Islet precursor cell (in vitro differentiated cells): ENCODE measurements at regions not wholly inside any gene's neighbourhood (a gene's known extent, or its start where the extent isn't known, plus 50 kb on each side); places are given as distances from the start of the nearest gene placed in this dataset.
A peak's percentile ranks its signal among the peaks of the same experiment; 100 is the strongest.

Experiments
- DNase-seq: peaks from one replicate; pipeline ENCODE4 v3.0.0-alpha.2; 2018

DNA sequence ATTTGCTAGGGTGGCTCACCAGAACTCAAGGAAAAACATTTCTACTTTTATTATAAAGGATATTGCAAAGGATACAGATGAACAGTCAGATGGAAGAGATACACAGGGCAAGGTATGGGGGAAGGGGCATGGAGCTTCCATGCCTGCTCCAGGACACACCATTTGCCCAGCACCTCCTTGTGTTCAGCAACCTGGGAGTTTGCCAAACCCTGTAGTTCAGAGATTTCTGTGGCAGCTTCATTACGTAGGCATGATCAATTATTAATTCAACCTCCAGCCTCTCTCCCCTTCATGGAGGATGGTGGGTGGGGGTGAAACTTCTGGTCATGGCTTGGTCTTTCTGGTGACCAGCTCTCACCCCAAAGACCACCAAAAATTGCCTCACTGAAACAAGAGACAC is 353.9 kb upstream of the THBS1 start:
- DNase-seq = no peak

GRCh38 chr15:39228889-39229288 is 352.0 kb upstream of the THBS1 start:
- DNase-seq = no peak

DNA sequence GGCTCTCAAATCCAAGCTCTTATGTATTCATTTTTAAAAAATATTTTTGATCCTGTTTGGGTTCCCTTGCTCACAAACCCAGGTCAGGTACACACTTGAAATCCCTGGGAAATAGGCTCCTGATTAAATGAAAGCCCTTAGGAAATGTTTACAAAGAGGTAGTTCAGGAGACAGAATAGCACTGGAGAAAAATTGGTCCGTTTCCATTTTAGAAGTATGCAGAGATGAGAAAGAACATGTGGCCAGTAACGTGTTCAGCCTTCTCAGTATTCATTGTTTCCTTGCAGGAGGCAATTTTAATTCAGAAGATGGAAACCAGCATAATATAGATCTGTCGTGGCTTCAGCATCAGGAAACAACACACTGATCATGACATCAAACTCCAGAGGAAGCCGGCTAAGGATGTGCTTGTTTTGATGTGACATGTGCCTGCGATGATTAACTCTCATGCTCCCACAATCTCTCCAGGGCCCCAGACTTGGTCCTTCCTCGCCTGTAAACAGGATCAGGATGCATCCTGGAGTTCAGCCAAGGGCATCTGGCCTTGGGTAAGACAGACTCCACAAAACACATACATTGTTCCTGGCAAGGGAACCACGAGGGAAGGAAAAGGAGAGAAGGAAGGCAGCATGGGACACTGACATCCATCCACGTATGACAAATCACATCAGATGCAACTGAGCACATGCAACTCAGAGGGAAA is 350.5 kb upstream of the THBS1 start:
- DNase-seq = no peak

DNA sequence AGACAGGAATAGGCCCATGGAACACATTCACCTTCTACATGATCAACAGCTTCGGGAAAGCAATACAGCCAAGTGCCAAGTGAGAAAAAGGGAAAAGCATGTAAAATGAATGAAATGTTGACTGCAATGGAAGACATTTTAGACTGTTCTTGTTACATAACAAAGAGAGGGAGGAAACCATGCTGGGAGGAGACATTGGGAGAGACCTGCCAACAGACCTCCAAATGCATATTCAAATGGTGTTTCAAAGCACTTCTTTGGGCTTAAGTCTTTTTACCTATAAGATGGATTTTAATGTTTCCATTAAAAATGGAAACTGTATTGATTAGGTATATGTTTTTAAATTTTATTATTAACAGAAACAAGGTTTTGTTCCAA is 350.0 kb upstream of the THBS1 start:
- no peak for DNase-seq

- peak; percentile 93 for DNase-seq
These were observed 348.4 kb upstream of the THBS1 start for GRCh38 chr15:39232512-39232911.

DNA sequence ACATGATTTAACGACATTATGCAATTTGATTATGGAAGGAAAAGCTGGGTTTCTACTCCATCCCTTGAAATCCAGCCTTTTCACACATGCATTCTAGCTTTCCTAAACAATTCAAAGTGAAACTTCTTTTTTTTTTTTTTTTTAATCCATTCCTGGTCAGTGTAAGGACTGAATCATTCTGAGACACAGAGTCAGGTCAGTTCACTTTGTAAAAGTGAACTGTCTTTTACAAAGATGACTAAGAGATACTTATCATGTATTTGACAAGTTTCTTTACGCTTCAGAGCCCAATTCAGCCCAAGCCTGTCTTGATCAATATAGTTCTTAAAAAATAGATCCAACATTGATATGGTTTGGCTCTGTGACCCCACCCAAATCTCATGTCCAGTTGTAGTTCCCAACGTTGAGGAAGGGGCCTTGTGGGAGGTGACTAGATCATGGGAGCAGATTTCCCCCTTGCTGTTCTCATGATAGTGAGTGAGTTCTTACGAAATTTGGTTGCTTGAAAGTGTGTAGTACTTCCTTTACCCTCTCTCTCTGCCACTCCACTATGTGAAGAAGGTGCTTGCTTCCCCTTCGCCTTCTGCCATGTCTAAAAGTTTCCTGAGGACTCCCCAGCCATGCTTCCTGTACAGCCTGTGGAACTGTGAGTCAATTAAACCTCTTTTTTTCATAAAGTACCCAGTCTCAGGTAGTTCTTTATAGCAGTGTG is 345.6 kb upstream of the THBS1 start:
- no peak for DNase-seq

DNA sequence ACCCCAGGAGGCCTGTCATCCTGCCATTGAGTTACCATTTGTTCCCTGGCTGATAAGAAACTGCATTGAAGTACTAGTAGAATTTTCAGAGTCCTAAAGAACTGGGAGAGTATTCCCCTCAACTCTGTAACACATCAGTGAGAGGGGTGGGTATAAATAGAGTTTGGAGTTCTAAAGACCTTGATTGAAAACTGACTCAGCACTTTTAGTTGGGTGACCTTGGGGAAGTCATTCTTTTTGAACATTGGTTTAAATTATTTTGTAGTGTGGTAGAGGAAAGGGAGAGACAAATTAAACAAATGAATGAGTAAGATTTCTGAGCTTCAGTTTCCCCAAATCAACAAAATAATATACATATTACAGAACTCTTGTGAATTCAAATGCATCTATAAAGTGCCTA is 344.5 kb upstream of the THBS1 start:
- no peak for DNase-seq

DNA sequence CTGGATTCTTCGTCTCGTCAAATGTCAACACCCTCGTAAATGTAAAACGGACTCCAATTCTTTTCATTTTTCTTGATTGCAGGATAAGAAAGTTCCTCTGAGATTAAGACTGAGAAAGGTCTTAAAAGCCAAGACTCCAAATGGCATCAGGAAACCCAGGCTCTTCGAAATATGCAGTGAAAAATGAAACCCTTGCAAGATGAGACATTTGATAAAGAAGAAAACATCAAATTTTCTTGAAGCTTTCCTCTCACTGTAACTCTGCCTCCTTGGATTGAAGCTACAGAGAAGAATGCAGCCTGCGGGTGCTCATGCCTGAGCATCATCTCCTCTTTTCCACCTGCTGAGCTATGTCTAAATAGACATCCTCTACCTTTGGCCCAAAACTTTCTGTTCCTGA is 342.4 kb upstream of the THBS1 start:
- no peak for DNase-seq

- DNase-seq = no peak
These were observed 341.3 kb upstream of the THBS1 start for GRCh38 chr15:39239562-39239961.

- DNase-seq = no peak
These were observed 338.5 kb upstream of the THBS1 start for GRCh38 chr15:39242345-39242744.

DNA sequence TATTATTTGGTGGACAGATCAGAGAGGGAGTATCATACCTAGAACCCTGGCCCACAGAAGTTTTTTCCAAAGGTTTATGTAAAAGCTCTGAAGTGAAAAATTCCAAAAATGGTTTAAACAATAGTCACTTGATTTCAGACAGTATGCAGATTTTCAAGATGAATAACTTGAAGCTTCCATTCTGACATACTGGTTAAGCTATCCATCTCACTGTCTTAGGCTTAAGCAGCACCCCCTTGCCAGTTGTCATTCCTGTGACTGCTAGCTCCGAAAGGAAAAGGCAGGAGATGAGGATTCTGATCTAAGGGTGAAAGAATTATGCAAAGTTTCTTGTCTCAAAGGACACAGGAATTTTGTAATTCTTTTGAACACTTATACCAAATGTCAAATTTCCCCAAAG is 337.5 kb upstream of the THBS1 start:
- no peak for DNase-seq

DNA sequence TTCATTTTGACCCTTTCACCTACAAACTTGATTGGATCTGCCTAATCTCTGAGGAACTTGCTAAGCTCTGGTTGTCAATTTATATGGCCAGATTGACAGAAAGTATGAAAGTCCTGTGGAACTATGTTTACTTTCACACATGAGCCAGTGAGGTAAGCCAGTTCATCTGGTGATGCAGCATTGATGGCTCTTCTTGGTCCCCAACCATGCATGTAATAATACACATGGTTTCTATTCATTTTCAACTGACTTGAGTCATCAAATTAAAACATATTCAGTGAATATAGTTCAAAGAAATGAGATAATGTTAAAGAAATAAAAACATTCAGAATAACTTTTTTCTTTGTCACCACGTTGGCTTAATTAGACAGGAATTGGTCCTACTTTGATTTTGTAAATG is 336.1 kb upstream of the THBS1 start:
- no peak for DNase-seq

- no peak for DNase-seq
These were observed 334.4 kb upstream of the THBS1 start for GRCh38 chr15:39246523-39246922.

GRCh38 chr15:39247574-39247973 is 333.3 kb upstream of the THBS1 start:
- no peak for DNase-seq

DNA sequence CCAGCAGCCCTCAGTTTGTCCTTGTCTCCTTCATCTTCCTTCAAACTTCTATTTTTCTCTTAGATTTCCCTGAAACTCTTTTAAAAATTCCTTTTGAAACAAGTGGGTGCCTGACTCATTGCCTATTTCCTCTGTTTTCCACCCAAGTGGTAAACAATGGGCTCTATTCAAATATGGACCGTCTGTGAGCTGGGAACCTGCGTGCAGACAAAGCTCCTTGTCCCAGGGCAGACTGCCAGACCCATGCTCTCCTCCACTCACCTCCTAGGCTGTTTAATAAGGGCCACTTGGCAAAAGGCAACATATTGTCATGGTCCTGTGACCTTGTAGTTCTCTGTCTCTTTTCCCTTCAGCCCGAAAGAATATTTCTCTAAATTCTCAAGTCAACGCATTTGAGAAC is 332.7 kb upstream of the THBS1 start:
- DNase-seq = peak; percentile 90

DNA sequence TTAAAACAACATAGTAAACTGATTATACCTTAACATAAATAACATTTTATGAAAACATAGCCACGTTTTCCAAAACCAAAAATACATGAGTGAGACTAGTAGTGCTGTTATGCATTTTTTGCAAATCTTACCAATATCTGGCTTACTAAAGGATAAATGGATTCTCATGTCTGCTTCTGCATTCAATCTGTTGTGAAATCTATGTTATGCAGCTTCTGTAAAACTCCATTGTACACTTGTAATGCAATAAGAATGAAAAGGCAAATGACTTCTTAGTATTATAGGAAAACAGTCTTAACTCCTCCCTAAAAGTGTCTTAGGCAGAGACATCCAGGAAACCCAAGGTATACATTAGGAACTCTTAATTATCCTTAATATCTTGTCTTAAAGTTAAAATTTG is 330.9 kb upstream of the THBS1 start:
- DNase-seq = no peak

GRCh38 chr15:39250460-39251186 is 330.3 kb upstream of the THBS1 start:
- no peak for DNase-seq

DNA sequence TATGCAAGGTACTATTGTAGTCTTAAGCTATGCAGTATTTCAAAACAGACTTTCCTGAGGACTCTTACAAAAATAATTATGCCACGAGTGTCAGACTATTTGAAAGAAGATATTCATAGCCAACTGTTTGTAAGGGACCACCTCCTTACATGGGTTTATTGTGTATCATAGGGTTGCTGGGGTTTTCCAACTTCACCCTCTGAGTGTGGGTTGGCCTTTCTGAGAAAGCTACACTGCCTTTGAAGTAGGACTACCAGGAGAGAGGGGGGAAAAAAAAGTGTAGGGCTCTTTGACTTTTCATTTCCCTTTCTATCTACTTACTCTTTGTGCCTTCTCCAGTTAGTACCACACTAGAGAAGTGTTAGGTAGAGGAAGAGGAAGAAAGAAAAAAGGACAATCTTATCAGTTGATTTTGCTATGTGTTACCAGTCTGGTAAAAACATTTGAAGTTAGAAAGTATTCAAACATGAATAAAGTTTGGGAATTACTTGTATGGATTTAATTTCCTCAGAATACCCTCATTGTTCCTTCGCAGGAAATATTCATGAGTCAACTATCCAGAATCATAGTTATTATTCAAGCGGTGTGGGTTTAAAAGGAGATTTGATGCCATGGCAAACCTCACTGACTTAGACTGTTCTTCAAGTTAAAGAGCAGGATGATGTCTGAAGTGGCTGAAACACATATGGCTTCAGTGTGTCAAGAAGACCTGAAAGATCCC is 329.3 kb upstream of the THBS1 start:
- no peak for DNase-seq

DNA sequence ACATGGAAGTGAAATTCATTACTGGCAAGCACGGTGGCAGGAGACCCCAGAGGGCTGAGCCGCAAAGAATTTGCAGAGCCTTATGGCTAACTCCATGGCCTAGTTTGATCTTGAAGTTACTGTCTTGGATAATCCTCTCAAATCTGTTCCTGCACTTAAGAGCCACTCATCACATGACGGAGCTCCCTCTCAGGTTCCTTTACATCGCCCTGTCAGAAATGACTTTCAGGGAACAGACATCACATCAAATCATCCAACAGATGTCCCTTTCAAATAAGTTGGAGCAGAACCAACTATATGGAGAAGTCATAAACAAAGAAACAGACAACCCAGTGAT is 328.8 kb upstream of the THBS1 start:
- DNase-seq = no peak

- no peak for DNase-seq
These were observed 327.3 kb upstream of the THBS1 start for GRCh38 chr15:39253552-39253951.

GRCh38 chr15:39254181-39254580 is 326.7 kb upstream of the THBS1 start:
- no peak for DNase-seq

DNA sequence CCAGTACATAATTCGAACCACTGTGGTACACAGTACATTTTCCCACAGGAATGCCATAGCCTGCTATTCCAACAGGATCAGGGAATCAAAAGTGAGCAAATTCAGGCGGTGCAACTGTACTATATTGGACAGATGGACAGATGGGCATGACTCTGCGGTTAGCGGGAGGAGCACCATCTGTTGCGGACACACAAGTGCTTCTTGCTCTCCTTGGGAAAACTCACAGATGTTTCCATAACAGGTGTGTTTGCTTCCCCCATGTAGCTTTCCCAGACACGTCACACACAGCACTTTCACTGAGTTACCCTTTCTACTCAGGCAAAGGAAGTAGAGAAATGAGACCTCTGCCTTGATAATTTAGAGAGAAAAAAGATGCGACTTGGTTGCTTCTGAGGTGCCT is 325.1 kb upstream of the THBS1 start:
- no peak for DNase-seq

GRCh38 chr15:39260391-39260790 is 320.5 kb upstream of the THBS1 start:
- no peak for DNase-seq

DNA sequence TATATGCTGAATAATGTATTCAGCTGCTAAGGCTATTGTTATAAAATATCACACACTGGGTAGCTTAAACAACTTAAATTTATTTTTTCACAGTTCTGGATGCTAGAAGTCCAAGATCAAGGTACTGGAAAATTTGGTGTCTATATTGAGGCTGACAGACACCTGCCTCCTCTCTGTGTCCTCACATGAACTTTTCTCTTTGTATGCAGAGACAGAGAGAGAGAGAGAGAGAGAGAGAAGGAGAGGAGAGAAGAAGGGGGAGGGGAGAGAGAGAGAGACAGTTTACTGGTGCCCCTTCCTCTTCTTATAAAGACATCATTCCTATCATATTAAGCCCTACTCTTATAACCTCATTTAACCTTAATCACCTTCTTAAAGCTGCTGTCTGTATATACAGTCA is 320.1 kb upstream of the THBS1 start:
- no peak for DNase-seq
